ENCODE measurements at regions not wholly inside any gene's neighbourhood (a gene's known extent, or its start where the extent isn't known, plus 50 kb on each side); places are given as distances from the start of the nearest gene placed in this dataset.

DNA sequence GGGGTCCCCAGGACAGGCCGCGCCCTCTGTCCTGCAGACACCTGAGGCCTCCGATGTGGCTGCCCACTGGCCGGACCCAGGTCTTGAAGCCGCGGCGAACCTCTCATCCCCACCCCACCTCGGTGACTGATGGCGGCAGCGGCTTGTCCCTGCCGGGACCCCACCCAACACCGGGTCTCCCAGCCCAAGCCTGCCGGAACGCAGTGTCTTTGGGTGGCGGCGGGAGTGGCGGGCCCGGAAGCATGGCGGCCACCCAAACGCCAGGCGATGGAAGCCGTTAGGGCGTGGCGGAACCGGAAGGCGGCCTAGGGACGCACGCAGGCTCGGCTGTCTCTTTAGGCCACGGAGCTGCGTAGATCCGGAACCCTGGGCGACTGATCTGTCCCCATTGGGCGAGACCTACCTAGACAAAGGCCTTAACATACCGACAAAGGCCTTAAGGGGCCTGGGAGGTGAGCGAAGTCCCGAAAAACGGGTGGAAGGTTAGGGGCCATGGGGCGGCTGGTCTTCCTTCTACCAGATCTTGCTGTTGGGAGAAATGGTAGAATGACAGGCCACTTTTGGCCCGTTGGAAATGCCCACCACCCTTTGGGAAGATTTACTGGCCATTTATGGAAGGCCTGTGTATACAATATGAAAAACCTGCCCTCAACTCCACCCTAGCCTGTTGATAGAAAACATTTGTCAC is 94.6 kb upstream of the SMC2 start:
- peak in 1 of 5 donors; percentile 68 for DNase-seq

GRCh38 chr9:104009826-104010225 is 84.3 kb upstream of the SMC2 start:
- Histone ChIP-seq H3K9ac (ENCODE audit: low read length in 3 of 3) (no peak overlapping the region), H3K27me3 (ENCODE audit: control insufficient read depth, insufficient read depth, low read length) (no peaks in the 10 kb centered on the region), H3K36me3 (ENCODE audit: control insufficient read depth in 2 of 3, insufficient read depth in 3 of 3, low read length in 3 of 3) (no peaks in the 10 kb centered on the region), H3K9me3 (ENCODE audit: control insufficient read depth in 2 of 3, insufficient read depth in 1 of 3, low read length in 3 of 3) (no peaks in the 10 kb centered on the region), H3K4me3 (ENCODE audit: low read length in 3 of 3) (no peak overlapping the region), H3K4me1 (ENCODE audit: control insufficient read depth in 2 of 3, insufficient read depth in 2 of 3, low read depth in 1 of 3, low read length in 3 of 3) (no peaks in the 10 kb centered on the region), H3K27ac (ENCODE audit: low read depth in 2 of 2, low read length in 2 of 2) (no peak overlapping the region)
- no peak for DNase-seq
- no peak for FAIRE-seq
- intact Hi-C loops (cut with DNase I), result no loop called here
- no peak for TF ChIP-seq CTCF (IDR thresholded peaks at IDR 0.05; ENCODE audit: borderline replicate concordance, extremely low read depth, insufficient read depth)

More for the DNA sequence above, 94.6 kb upstream of the SMC2 start:
- no peak overlapping the region for H3K9ac ChIP-seq (ENCODE audit: low read length in 3 of 3)
- no peak for TF ChIP-seq CTCF (IDR thresholded peaks at IDR 0.05; ENCODE audit: borderline replicate concordance, extremely low read depth, insufficient read depth)
- FAIRE-seq, result no peak
- no peaks in the 10 kb centered on the region for H3K36me3 ChIP-seq (ENCODE audit: control insufficient read depth in 2 of 3, insufficient read depth in 3 of 3, low read length in 3 of 3)
- intact Hi-C loops (cut with DNase I), result no loop called here
- H3K27me3 ChIP-seq (ENCODE audit: control insufficient read depth, insufficient read depth, low read length), result no peaks in the 10 kb centered on the region
- no peak overlapping the region for H3K4me3 ChIP-seq (ENCODE audit: low read length in 3 of 3)
- no peaks in the 10 kb centered on the region for H3K9me3 ChIP-seq (ENCODE audit: control insufficient read depth in 2 of 3, insufficient read depth in 1 of 3, low read length in 3 of 3)
- H3K4me1 ChIP-seq (ENCODE audit: control insufficient read depth in 2 of 3, insufficient read depth in 2 of 3, low read depth in 1 of 3, low read length in 3 of 3), result no peaks in the 10 kb centered on the region
- H3K27ac ChIP-seq (ENCODE audit: low read depth in 2 of 2, low read length in 2 of 2), result no peak overlapping the region

- no peaks in the 10 kb centered on the region for H3K36me3 ChIP-seq (ENCODE audit: control insufficient read depth in 2 of 3, insufficient read depth in 3 of 3, low read length in 3 of 3)
- no peak overlapping the region for H3K9ac ChIP-seq (ENCODE audit: low read length in 3 of 3)
- DNase-seq, result no peak
- H3K9me3 ChIP-seq (ENCODE audit: control insufficient read depth in 2 of 3, insufficient read depth in 1 of 3, low read length in 3 of 3), result no peaks in the 10 kb centered on the region
- no peaks in the 10 kb centered on the region for H3K27me3 ChIP-seq (ENCODE audit: control insufficient read depth, insufficient read depth, low read length)
- no peak for FAIRE-seq
- intact Hi-C loops (cut with DNase I), result no loop called here
- H3K4me3 ChIP-seq (ENCODE audit: low read length in 3 of 3), result no peak overlapping the region
- TF ChIP-seq CTCF (IDR thresholded peaks at IDR 0.05; ENCODE audit: borderline replicate concordance, extremely low read depth, insufficient read depth), result no peak
- no peaks in the 10 kb centered on the region for H3K4me1 ChIP-seq (ENCODE audit: control insufficient read depth in 2 of 3, insufficient read depth in 2 of 3, low read depth in 1 of 3, low read length in 3 of 3)
- no peak overlapping the region for H3K27ac ChIP-seq (ENCODE audit: low read depth in 2 of 2, low read length in 2 of 2)
Observed at GRCh38 chr9:104022083-104022482, 72.0 kb upstream of the SMC2 start.

DNA sequence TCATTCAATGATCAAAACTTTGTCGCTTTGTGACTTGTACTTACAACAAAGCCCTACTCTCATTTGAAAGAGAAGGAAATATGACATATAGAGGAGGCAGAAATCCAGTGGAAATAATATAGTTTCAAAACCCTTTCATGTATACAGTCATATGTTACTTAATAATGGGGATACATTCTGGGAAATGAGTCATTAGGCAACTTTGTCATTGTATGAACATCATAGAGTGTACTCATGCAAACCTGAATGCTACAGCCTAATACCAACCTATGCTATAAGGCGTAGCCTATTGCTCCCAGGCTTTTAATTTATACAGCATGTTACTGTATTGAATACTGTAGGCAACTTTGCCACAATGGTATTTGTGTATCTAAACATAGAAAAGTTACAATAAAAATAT is 69.0 kb upstream of the SMC2 start:
- no peaks in the 10 kb centered on the region for H3K9me3 ChIP-seq (ENCODE audit: control insufficient read depth in 2 of 3, insufficient read depth in 1 of 3, low read length in 3 of 3)

More for the DNA sequence above, 69.0 kb upstream of the SMC2 start:
- intact Hi-C loops (cut with DNase I), result no loop called here
- no peaks in the 10 kb centered on the region for H3K36me3 ChIP-seq (ENCODE audit: control insufficient read depth in 2 of 3, insufficient read depth in 3 of 3, low read length in 3 of 3)
- no peak for TF ChIP-seq CTCF (IDR thresholded peaks at IDR 0.05; ENCODE audit: borderline replicate concordance, extremely low read depth, insufficient read depth)
- H3K9ac ChIP-seq (ENCODE audit: low read length in 3 of 3), result no peak overlapping the region
- H3K4me1 ChIP-seq (ENCODE audit: control insufficient read depth in 2 of 3, insufficient read depth in 2 of 3, low read depth in 1 of 3, low read length in 3 of 3), result no peaks in the 10 kb centered on the region
- no peak for FAIRE-seq
- no peak for DNase-seq
- no peak overlapping the region for H3K27ac ChIP-seq (ENCODE audit: low read depth in 2 of 2, low read length in 2 of 2)
- H3K27me3 ChIP-seq (ENCODE audit: control insufficient read depth, insufficient read depth, low read length), result no peaks in the 10 kb centered on the region
- no peak overlapping the region for H3K4me3 ChIP-seq (ENCODE audit: low read length in 3 of 3)

All from kidney (tissue), 13 donors.